Fibroblast of the aortic adventitia (primary cell): ENCODE measurements at regions not wholly inside any gene's neighbourhood (a gene's known extent, or its start where the extent isn't known, plus 50 kb on each side); places are given as distances from the start of the nearest gene placed in this dataset.

Source experiments
- DNase-seq: peaks from one replicate; pipeline ENCODE4 v3.0.0-alpha.2; 2010; ENCODE audit warnings: low read depth
- H3K4me3 ChIP-seq: 2 replicates; pipeline ENCODE4 v1.5.1; 2011; ENCODE audit warnings: low read depth, mild to moderate bottlenecking, control low read depth, low read length, moderate library complexity
- TF ChIP-seq, protein P1 (sequence below): IDR thresholded peaks from 2 replicates; pipeline ENCODE4 v1.5.1; 2011; ENCODE audit warnings: mild to moderate bottlenecking, low read length, control low read depth, inconsistent platforms; ENCODE audit not compliant: insufficient read depth

DNA sequence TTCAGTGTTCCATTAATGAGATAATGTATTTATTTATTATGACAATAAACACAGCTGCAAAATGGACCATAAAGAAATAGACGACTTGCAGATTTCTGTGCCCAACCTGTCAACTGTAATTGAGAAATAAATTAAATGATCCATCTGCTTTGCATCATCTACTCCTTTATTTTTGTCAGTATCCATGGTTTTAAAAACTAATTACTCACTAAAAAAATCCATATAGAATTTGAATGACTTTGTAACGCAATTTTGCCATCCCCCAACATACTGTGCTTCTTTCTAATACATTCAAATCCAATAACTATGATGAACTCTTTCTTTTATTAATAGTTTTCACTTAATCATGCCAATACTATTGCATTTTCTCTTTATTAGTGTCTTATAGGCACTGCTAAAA, 388.5 kb upstream of the SORCS1 start:
- TF ChIP-seq, protein P1, sequence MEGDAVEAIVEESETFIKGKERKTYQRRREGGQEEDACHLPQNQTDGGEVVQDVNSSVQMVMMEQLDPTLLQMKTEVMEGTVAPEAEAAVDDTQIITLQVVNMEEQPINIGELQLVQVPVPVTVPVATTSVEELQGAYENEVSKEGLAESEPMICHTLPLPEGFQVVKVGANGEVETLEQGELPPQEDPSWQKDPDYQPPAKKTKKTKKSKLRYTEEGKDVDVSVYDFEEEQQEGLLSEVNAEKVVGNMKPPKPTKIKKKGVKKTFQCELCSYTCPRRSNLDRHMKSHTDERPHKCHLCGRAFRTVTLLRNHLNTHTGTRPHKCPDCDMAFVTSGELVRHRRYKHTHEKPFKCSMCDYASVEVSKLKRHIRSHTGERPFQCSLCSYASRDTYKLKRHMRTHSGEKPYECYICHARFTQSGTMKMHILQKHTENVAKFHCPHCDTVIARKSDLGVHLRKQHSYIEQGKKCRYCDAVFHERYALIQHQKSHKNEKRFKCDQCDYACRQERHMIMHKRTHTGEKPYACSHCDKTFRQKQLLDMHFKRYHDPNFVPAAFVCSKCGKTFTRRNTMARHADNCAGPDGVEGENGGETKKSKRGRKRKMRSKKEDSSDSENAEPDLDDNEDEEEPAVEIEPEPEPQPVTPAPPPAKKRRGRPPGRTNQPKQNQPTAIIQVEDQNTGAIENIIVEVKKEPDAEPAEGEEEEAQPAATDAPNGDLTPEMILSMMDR: no peak
- no peak for DNase-seq
- H3K4me3 ChIP-seq: no peak overlapping the region

DNA sequence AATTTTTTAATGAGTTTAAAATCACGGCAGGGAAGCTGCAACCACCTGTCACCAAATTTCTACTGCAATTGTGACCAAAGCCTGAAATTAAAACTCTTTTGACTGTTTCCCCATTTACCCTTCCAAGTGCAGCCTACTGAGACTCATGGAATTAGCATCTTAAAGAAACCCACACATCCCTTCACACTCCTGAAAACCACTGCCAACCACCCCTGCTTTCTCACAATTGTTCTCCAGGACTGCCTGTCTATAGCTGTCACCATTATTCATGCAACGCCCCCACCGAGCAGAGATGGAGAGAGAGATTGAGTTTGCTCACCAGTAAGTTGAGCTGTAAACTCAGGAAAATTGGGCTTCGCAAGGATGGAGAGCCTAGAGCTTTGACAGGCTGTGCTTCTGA, 383.8 kb upstream of the SORCS1 start:
- TF ChIP-seq, protein P1: no peak
- DNase-seq: no peak
- H3K4me3 ChIP-seq: no peak overlapping the region

DNA sequence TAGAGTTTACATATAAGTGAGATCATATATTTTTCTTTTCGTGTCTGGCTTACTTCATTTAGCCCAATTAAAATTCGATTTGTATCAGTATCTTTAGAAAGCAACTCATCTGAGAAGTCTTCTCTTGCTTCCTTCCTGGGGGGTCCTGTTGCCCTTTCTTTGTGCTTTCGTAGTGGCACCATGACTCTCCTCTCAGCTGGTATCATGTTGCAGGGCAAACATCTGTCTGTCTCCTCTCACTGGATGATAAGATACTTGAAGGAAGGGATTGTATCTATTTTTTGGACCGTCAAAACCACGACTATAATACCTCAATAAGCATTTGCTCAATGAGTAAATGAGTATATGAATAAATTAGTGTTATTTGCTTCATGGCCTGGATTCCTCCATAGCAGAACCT, 382.5 kb upstream of the SORCS1 start:
- TF ChIP-seq, protein P1: no peak
- DNase-seq: no peak
- no peak overlapping the region for H3K4me3 ChIP-seq

- no peak overlapping the region for H3K4me3 ChIP-seq
- TF ChIP-seq, protein P1: no peak
- peak; percentile 33 for DNase-seq
These were observed 381.8 kb upstream of the SORCS1 start for GRCh38 chr10:107546284-107546683.

DNA sequence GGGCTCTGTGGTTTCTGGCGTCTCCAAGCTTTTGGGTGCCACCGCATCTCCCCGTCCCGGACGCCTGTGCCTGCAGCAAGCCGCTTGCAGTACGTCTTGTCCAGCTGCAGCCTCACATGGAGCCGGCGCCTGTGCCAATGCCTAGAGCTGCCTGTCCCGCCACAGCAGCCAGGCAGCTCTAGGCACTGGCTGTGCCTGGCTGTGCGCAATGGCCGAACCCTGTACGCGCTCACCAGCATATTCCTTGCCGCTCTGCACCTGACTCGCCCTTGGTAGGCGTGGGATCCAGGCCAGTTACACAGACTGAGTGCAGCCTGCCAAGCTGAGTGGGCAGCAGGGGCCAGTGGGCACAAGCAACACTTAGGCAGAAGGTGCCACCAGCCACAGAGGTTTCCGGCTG, 381.2 kb upstream of the SORCS1 start:
- TF ChIP-seq, protein P1: no peak
- H3K4me3 ChIP-seq: no peak overlapping the region
- no peak for DNase-seq

DNA sequence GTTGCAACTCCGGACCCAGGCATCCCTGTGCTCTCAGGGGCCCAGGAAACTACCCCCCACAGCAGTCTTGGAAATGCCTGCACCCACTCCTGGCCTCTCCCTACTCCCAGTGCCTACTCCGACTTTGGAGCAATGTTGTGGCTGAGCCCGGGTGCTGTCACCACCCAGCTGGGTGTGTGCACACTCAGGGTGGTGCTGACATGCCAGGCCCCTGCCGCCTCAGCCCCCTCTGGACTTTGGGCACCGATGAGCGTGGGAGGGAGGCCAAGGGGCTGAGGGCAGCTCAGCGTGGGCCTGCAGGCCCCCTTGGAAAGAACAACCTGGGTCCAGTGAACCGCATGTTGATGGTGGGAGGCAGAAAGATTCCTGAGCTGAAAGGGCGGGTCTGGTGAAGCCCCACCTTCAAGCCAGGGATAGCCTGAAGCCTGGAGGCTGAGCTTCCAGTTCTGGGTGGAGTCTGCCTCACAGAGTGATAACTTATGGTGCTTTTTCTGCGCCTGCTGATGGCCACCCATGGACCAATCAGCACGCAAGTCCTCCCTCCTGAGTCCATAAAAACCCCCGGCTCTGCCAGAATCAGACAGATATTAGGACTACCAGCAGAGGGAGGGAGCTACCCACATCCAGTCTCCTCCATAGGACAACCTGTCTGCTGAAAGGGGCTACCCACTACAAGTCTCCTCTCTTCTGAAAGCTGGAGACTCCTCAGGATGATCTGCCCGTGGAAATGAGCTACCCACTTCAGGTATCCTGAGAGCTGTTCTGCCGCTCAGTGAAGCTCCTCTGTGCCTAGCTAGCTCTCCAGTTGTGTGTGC, 380.4 kb upstream of the SORCS1 start:
- H3K4me3 ChIP-seq: no peak overlapping the region
- TF ChIP-seq, protein P1: no peak
- no peak for DNase-seq

DNA sequence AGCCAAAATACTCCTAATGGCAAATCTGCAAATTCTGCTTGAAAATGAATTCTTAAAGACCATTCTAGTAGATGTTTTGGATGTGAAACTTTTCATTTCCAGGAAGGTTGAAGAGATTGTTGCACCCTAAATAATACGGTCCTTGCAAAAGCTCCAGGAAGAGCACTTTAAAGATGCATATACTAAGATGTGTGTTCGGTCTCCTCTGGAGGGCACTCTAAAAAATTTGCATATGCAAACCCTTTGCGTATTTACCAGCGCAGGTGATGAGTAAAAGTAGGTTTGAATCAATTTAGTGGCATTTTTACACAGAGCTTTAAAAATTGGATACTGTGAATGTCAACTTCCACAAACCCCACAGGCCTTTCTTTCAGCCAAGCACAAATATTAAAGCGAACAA, 378.1 kb upstream of the SORCS1 start:
- no peak for DNase-seq
- H3K4me3 ChIP-seq: no peak overlapping the region
- TF ChIP-seq, protein P1: no peak
